OCI-LY7 (cell line): ENCODE measurements at regions not wholly inside any gene's neighbourhood (a gene's known extent, or its start where the extent isn't known, plus 50 kb on each side); places are given as distances from the start of the nearest gene placed in this dataset.

Experiments used
- BruUV-seq: library from RNA; stranded (reverse); fragments of 400-500 nt; replicated peaks from 2 replicates; lab custom pipeline; 2021; lab: Mats Ljungman, UMichigan
- CTCF ChIA-PET: fragments of 300-600 bp; sonication (Branson Sonifier 250); formaldehyde crosslinking; loops from one replicate; lab custom pipeline; 2022; ENCODE audit warnings: antibody characterized with exemption; ENCODE audit not compliant: unreplicated experiment; lab: Charles Lee
- POLR2A ChIA-PET: fragments of 300-600 bp; sonication (Branson Sonifier 250); formaldehyde crosslinking; loops from one replicate; lab custom pipeline; 2022; ENCODE audit warnings: antibody characterized with exemption; lab: Charles Lee
- DNase-seq: peaks from one replicate; pipeline ENCODE4 v3.0.0-alpha.2; 2015; ENCODE audit warnings: low spot score
- H2AFZ ChIP-seq: fragments of 200-600 bp; sonication (generic), shearing (Covaris generic); 2 replicates; pipeline ENCODE4 v1.6.1; 2014; ENCODE audit warnings: mild to moderate bottlenecking, antibody characterized with exemption, low read length, moderate library complexity
- H3K27ac ChIP-seq: fragments of 200-600 bp; sonication (generic); 2 replicates; pipeline ENCODE4 v1.5.1; 2014; ENCODE audit warnings: mixed run types, low read depth, mild to moderate bottlenecking, moderate library complexity, low read length, inconsistent platforms; ENCODE audit not compliant: poor library complexity, severe bottlenecking
- H3K36me3 ChIP-seq: fragments of 200-600 bp; sonication (generic); 2 replicates; pipeline ENCODE4 v1.6.1; 2014; ENCODE audit warnings: mild to moderate bottlenecking, antibody characterized with exemption, low read length, moderate library complexity, mixed read lengths; ENCODE audit not compliant: insufficient read depth
- H3K4me1 ChIP-seq: fragments of 200-600 bp; sonication (generic); 2 replicates; pipeline ENCODE4 v1.5.1; 2014; ENCODE audit warnings: mild to moderate bottlenecking, low read length; ENCODE audit not compliant: insufficient read depth, poor library complexity, severe bottlenecking
- H3K4me2 ChIP-seq: fragments of 200-600 bp; sonication (generic); 2 replicates; pipeline ENCODE4 v1.6.1; 2014; ENCODE audit warnings: mild to moderate bottlenecking, low read length
- H3K4me3 ChIP-seq: fragments of 200-600 bp; sonication (generic); 2 replicates; pipeline ENCODE4 v1.5.1; 2014; ENCODE audit warnings: mild to moderate bottlenecking, low read depth, low read length; ENCODE audit not compliant: poor library complexity, severe bottlenecking
- H3K79me2 ChIP-seq: fragments of 200-600 bp; sonication (generic); 2 replicates; pipeline ENCODE4 v1.6.1; 2016; ENCODE audit warnings: low read depth, mild to moderate bottlenecking, low read length, moderate library complexity, mixed read lengths; ENCODE audit not compliant: insufficient read depth
- H3K9me2 ChIP-seq: fragments of 200-600 bp; sonication (generic); 2 replicates; pipeline ENCODE4 v1.6.1; 2016; ENCODE audit warnings: mild to moderate bottlenecking, low read length, mixed read lengths; ENCODE audit not compliant: insufficient read depth
- H3K9me3 ChIP-seq: fragments of 200-600 bp; sonication (generic); 2 replicates; pipeline ENCODE4 v1.6.1; 2014; ENCODE audit warnings: mild to moderate bottlenecking, mixed run types, low read length, mixed read lengths
- H4K20me1 ChIP-seq: fragments of 200-600 bp; sonication (generic); 2 replicates; pipeline ENCODE4 v1.6.1; 2014; ENCODE audit warnings: mild to moderate bottlenecking, antibody characterized with exemption, low read length, moderate library complexity, mixed read lengths; ENCODE audit not compliant: insufficient read depth
- EZH2phosphoT487 ChIP-seq: fragments of 200-600 bp; sonication (generic); IDR thresholded peaks from 2 replicates; pipeline ENCODE4 v1.6.1; 2018; ENCODE audit warnings: low read depth, borderline replicate concordance, mild to moderate bottlenecking, mixed run types, antibody characterized with exemption, low read length, moderate library complexity, mixed read lengths
- intact Hi-C: fragments of 100-400 bp; cut with micrococcal nuclease; formaldehyde crosslinking; loops from one replicate; pipeline ENCODE4 v1.10.0; 2022; ENCODE audit not compliant: unreplicated experiment
- TF ChIP-seq, protein P1 (sequence below): fragments of 200-600 bp; sonication (generic); conservative IDR thresholded peaks from 2 replicates; pipeline ENCODE4 v1.5.1; 2014; ENCODE audit warnings: mild to moderate bottlenecking, antibody characterized with exemption, low read length, moderate library complexity, mixed read lengths

- H2AFZ ChIP-seq, result no peak overlapping the region
- ChIA-PET CTCF (no interaction called here), POLR2A (no interaction called here)
- no peak overlapping the region for H3K4me3 ChIP-seq
- no peaks in the 10 kb centered on the region for H3K79me2 ChIP-seq
- H3K4me2 ChIP-seq, result no peak overlapping the region
- TF ChIP-seq, protein P1, sequence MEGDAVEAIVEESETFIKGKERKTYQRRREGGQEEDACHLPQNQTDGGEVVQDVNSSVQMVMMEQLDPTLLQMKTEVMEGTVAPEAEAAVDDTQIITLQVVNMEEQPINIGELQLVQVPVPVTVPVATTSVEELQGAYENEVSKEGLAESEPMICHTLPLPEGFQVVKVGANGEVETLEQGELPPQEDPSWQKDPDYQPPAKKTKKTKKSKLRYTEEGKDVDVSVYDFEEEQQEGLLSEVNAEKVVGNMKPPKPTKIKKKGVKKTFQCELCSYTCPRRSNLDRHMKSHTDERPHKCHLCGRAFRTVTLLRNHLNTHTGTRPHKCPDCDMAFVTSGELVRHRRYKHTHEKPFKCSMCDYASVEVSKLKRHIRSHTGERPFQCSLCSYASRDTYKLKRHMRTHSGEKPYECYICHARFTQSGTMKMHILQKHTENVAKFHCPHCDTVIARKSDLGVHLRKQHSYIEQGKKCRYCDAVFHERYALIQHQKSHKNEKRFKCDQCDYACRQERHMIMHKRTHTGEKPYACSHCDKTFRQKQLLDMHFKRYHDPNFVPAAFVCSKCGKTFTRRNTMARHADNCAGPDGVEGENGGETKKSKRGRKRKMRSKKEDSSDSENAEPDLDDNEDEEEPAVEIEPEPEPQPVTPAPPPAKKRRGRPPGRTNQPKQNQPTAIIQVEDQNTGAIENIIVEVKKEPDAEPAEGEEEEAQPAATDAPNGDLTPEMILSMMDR, result no peak
- TF ChIP-seq EZH2phosphoT487, result no peak
- intact Hi-C loops, result no loop called here
- H4K20me1 ChIP-seq, result no peaks in the 10 kb centered on the region
- H3K4me1 ChIP-seq, result no peaks in the 10 kb centered on the region
- no peak for DNase-seq
- no peaks in the 10 kb centered on the region for H3K36me3 ChIP-seq
- 0 out of 2 replicates have a peak, but pooled peaks cover 10% of the 10 kb centered on the region for H3K9me3 ChIP-seq
- no TSS peak for BruUV-seq
- H3K9me2 ChIP-seq, result no peaks in the 10 kb centered on the region
- H3K27ac ChIP-seq, result no peak overlapping the region
Observed at GRCh38 chr21:27129694-27130093, 162.8 kb upstream of the ADAMTS5 start.

DNA sequence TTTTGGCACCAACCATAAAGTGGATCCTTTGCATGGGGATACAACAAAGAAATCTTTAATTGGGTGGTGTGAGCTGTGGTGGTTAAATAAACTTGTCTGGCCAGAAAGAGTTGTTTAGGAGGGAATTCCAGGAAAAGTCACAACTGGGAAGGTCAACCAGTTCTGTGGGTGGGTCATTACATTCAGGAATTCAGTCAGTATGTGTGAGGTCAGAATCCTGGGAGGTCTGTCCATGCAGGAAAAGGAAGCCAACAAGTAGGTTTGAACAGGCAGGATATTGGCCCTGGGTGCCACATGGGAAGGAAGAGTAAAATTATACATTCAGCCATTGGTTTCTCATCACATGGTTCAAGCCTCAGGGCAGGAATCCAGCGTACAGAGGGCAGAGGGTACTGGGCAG is 162.3 kb upstream of the ADAMTS5 start:
- Histone ChIP-seq H3K27ac (no peak overlapping the region), H4K20me1 (no peaks in the 10 kb centered on the region), H3K36me3 (no peaks in the 10 kb centered on the region), H3K4me3 (no peak overlapping the region), H3K4me1 (no peaks in the 10 kb centered on the region), H2AFZ (no peak overlapping the region), H3K4me2 (no peak overlapping the region), H3K79me2 (no peaks in the 10 kb centered on the region), H3K9me3 (0 out of 2 replicates have a peak, but pooled peaks cover 7% of the 10 kb centered on the region), H3K9me2 (no peaks in the 10 kb centered on the region)
- POLR2A ChIA-PET, result no interaction called here
- CTCF ChIA-PET, result no interaction called here
- TF ChIP-seq, protein P1, result no peak
- TF ChIP-seq EZH2phosphoT487, result no peak
- intact Hi-C loops, result no loop called here
- DNase-seq, result no peak
- no TSS peak for BruUV-seq

DNA sequence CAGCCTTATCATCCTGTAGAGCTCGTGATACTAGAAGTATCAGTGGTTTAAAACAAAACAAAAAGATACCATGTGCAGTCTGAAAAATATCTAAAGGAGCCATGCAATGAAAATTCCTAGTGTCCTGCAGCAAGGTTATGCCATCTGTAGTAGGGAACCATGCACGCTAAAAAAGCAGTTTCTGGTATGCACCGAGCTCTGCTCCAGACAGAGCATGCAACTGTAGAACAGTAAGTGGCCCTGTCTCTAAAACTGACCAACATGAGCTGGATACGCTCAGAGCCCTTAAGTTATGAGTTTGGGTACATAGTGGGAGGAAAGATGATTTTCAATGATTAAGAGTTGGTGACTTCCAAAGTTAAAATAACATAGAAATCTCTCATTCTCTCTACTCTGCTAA is 159.3 kb upstream of the ADAMTS5 start:
- Histone ChIP-seq H3K36me3 (no peaks in the 10 kb centered on the region), H3K27ac (no peak overlapping the region), H2AFZ (no peak overlapping the region), H4K20me1 (no peaks in the 10 kb centered on the region), H3K4me1 (no peaks in the 10 kb centered on the region), H3K9me2 (no peaks in the 10 kb centered on the region), H3K4me3 (no peak overlapping the region), H3K4me2 (no peak overlapping the region), H3K9me3 (peaks cover 11% of the 10 kb centered on the region; the same call in 1 of the 2 replicates), H3K79me2 (no peaks in the 10 kb centered on the region)
- no peak for DNase-seq
- intact Hi-C loops, result no loop called here
- no TSS peak for BruUV-seq
- TF ChIP-seq EZH2phosphoT487, result no peak
- TF ChIP-seq, protein P1, result no peak
- ChIA-PET POLR2A (interaction anchor here (0.7 kb wide), 1 partner anchor 1262 kb away, joined by 4 read pairs; no protein-coding TSS in a partner anchor), CTCF (no interaction called here)
